Right lobe of liver (tissue), 6 donors: ENCODE measurements at regions not wholly inside any gene's neighbourhood (a gene's known extent, or its start where the extent isn't known, plus 50 kb on each side); places are given as distances from the start of the nearest gene placed in this dataset.

Source experiments
- ATAC-seq, 4 donors: fragments of 200-7000 bp; cut with Tn5 transposase; one replicate each; pipeline ENCODE4 v1.9.1; 2020; ENCODE audit warnings: mild to moderate bottlenecking in 4 of 4, moderate library complexity in 4 of 4
- DNase-seq, 3 donors: peaks; one replicate each; pipeline ENCODE4 v3.0.0-alpha.2; 2020
- H3K27ac ChIP-seq, 3 donors: fragments of 200-600 bp; one replicate each; pipeline ENCODE4 v1.8.0; 2022
- H3K27me3 ChIP-seq, 2 donors: fragments of 200-600 bp; one replicate each; pipeline ENCODE4 v1.8.0; 2022
- H3K36me3 ChIP-seq, 4 donors: fragments of 200-600 bp; sonication (generic) in 1 of 4; one replicate each; pipeline versions ENCODE4 v1.5.1 to v1.8.0; 2017 to 2022; ENCODE audit warnings: control low read depth in 1 of 4
- H3K4me1 ChIP-seq, 4 donors: fragments of 200-600 bp; sonication (generic) in 1 of 4; one replicate each; pipeline versions ENCODE4 v1.5.1 to v1.8.0; 2017 to 2022; ENCODE audit warnings: control low read depth in 1 of 4
- H3K4me3 ChIP-seq, 3 donors: fragments of 200-600 bp; one replicate each; pipeline ENCODE4 v1.8.0; 2022
- H3K9me3 ChIP-seq, 4 donors: fragments of 200-600 bp; sonication (generic) in 1 of 4; one replicate each; pipeline versions ENCODE4 v1.5.1 to v1.8.0; 2017 to 2022; ENCODE audit warnings: control low read depth in 1 of 4
- CTCF ChIP-seq, 4 donors: fragments of 200-600 bp in 3 of 4; fragments of 450-650 bp in 1 of 4; IDR thresholded peaks; one replicate each; pipeline versions ENCODE4 v1.5.1 to v1.8.0; 2016 to 2022; ENCODE audit warnings: antibody characterized with exemption in 4 of 4, mild to moderate bottlenecking in 2 of 4
- POLR2A ChIP-seq: fragments of 450-650 bp; IDR thresholded peaks from one replicate; pipeline ENCODE4 v1.6.1; 2017; ENCODE audit warnings: antibody characterized with exemption, mild to moderate bottlenecking
- WGBS: methylation state at CpG from one replicate; pipeline ENCODE4 v1.1.6; 2018; ENCODE audit warnings: low coverage, low lambda C conversion rate; ENCODE audit not compliant: insufficient coverage; ENCODE audit errors: missing lambda C conversion rate; 5-methylcytosine and 5-hydroxymethylcytosine counted together
- intact Hi-C, 2 donors: fragments of 100-400 bp; cut with DNase I; formaldehyde crosslinking; loops; one replicate each; pipeline versions ENCODE4 v1.11.2 to v1.14.1; 2022
- donor health status: DM: no; HTN: yes; CAD: no.
- donor health status: DM: no; HTN: no; CAD: no.
- donor health status: DM: no; HTN: no; CAD: no.
- donor health status: DM: no; HTN: yes; CAD: no.
- donor health status: DM: no; HTN: yes; CAD: no.

GRCh38 chr13:22726726-22727125 is 454.1 kb upstream of the SGCG start:
- intact Hi-C loops: no loop called here
- H3K36me3 ChIP-seq: no peaks in the 10 kb centered on the region

GRCh38 chr13:22735011-22735995 is 445.5 kb upstream of the SGCG start:
- H3K4me1 ChIP-seq: peaks cover 0 to 3% (median 0%) of the 10 kb centered on the region in 4 donors
- H3K27me3 ChIP-seq: no peaks in the 10 kb centered on the region
- H3K27ac ChIP-seq: no peak overlapping the region
- 49% methylated on average over 18 of the region's 24 CpGs for WGBS
- intact Hi-C loops: no loop called here
- TF ChIP-seq CTCF (IDR thresholded peaks at IDR 0.05) (no peak), POLR2A (no peak)
- H3K4me3 ChIP-seq: no peak overlapping the region
- ATAC-seq (no peak), DNase-seq (no peak)
- no peaks in the 10 kb centered on the region for H3K9me3 ChIP-seq
- H3K36me3 ChIP-seq: no peaks in the 10 kb centered on the region

More at GRCh38 chr13:22726726-22727125, 454.1 kb upstream of the SGCG start:
- no peak for TF ChIP-seq POLR2A
- no peak for TF ChIP-seq CTCF (IDR thresholded peaks at IDR 0.05)
- Histone ChIP-seq H3K4me1 (no peaks in the 10 kb centered on the region), H3K27me3 (no peaks in the 10 kb centered on the region), H3K9me3 (no peaks in the 10 kb centered on the region), H3K27ac (no peak overlapping the region), H3K4me3 (no peak overlapping the region)
- WGBS: 30% methylated on average over 6 of the region's 6 CpGs
- DNase-seq (no peak), ATAC-seq (no peak)

- H3K4me1 ChIP-seq: peaks cover 0 to 3% (median 0%) of the 10 kb centered on the region in 4 donors
- no peak for DNase-seq
- H3K27ac ChIP-seq: no peak overlapping the region
- intact Hi-C loops: no loop called here
- no peak for ATAC-seq
- no peak overlapping the region for H3K4me3 ChIP-seq
- H3K9me3 ChIP-seq: no peaks in the 10 kb centered on the region
- TF ChIP-seq CTCF (IDR thresholded peaks at IDR 0.05): no peak
- TF ChIP-seq POLR2A: no peak
- no peaks in the 10 kb centered on the region for H3K27me3 ChIP-seq
- H3K36me3 ChIP-seq: no peaks in the 10 kb centered on the region
- 67% methylated on average over 5 of the region's 28 CpGs for WGBS
These were observed 444.6 kb upstream of the SGCG start for GRCh38 chr13:22736084-22736767.

GRCh38 chr13:22736768-22737092 is 444.0 kb upstream of the SGCG start:
- ATAC-seq (no peak), DNase-seq (no peak)
- Histone ChIP-seq H3K27me3 (no peaks in the 10 kb centered on the region), H3K4me1 (peaks cover 0 to 3% (median 0%) of the 10 kb centered on the region in 4 donors), H3K4me3 (no peak overlapping the region), H3K9me3 (no peaks in the 10 kb centered on the region), H3K27ac (no peak overlapping the region), H3K36me3 (no peaks in the 10 kb centered on the region)
- WGBS: 32% methylated on average over 2 of the region's 2 CpGs
- intact Hi-C loops: no loop called here
- TF ChIP-seq POLR2A (no peak), CTCF (IDR thresholded peaks at IDR 0.05) (no peak)
